HL-60/S4 treated with phorbol 12-myristate 13-acetate at 8.2 ng/mL for 4 days and 3 days (cell line): ENCODE measurements at regions not wholly inside any gene's neighbourhood (a gene's known extent, or its start where the extent isn't known, plus 50 kb on each side); places are given as distances from the start of the nearest gene placed in this dataset.

Source experiments
- in situ Hi-C: fragments of 300-500 bp; cut with MboI; formaldehyde crosslinking; loops from 2 replicates; pipeline ENCODE4 v1.15.0; 2022; ENCODE audit warnings: low sequenced_read_pairs

- in situ Hi-C loops: loop anchor here (10.0 kb wide), 1 partner anchor 84 kb away; the partner anchor contains the start of gene EDN1
These were observed 89.0 kb downstream of the EDN1 start for GRCh38 chr6:12379181-12379580.

GRCh38 chr6:12381587-12381986, 91.4 kb downstream of the EDN1 start:
- in situ Hi-C loops: no loop called here

GRCh38 chr6:12383448-12383847, 93.3 kb downstream of the EDN1 start:
- in situ Hi-C loops: no loop called here

GRCh38 chr6:12384357-12384912, 94.3 kb downstream of the EDN1 start:
- in situ Hi-C loops: no loop called here

- in situ Hi-C loops: no loop called here
These were observed 95.2 kb downstream of the EDN1 start for GRCh38 chr6:12385316-12385715.

GRCh38 chr6:12386816-12387215, 96.7 kb downstream of the EDN1 start:
- in situ Hi-C loops: no loop called here

GRCh38 chr6:12391472-12391871, 101.3 kb downstream of the EDN1 start:
- in situ Hi-C loops: no loop called here

GRCh38 chr6:12392490-12392889, 102.3 kb downstream of the EDN1 start:
- in situ Hi-C loops: no loop called here

GRCh38 chr6:12393100-12393499, 102.9 kb downstream of the EDN1 start:
- in situ Hi-C loops: no loop called here

GRCh38 chr6:12394170-12394569, 104.0 kb downstream of the EDN1 start:
- in situ Hi-C loops: no loop called here

- in situ Hi-C loops: no loop called here
These were observed 105.7 kb downstream of the EDN1 start for GRCh38 chr6:12395898-12396297.

- in situ Hi-C loops: no loop called here
These were observed 111.0 kb downstream of the EDN1 start for GRCh38 chr6:12401200-12401599.

GRCh38 chr6:12403201-12403826, 113.2 kb downstream of the EDN1 start:
- in situ Hi-C loops: no loop called here

- in situ Hi-C loops: no loop called here
These were observed 113.9 kb downstream of the EDN1 start for GRCh38 chr6:12403947-12404647.

GRCh38 chr6:12404651-12405050, 114.5 kb downstream of the EDN1 start:
- in situ Hi-C loops: no loop called here

- in situ Hi-C loops: no loop called here
These were observed 118.6 kb downstream of the EDN1 start for GRCh38 chr6:12408752-12409151.

- in situ Hi-C loops: no loop called here
These were observed 120.8 kb downstream of the EDN1 start for GRCh38 chr6:12410946-12411345.

GRCh38 chr6:12414096-12414675, 124.0 kb downstream of the EDN1 start:
- in situ Hi-C loops: no loop called here

GRCh38 chr6:12415980-12416598, 125.9 kb downstream of the EDN1 start:
- in situ Hi-C loops: no loop called here

- in situ Hi-C loops: no loop called here
These were observed 127.0 kb downstream of the EDN1 start for GRCh38 chr6:12417191-12417590.

- in situ Hi-C loops: no loop called here
These were observed 128.8 kb downstream of the EDN1 start for GRCh38 chr6:12418946-12419345.
